Gastroesophageal sphincter (tissue), 3 donors: ENCODE measurements at regions not wholly inside any gene's neighbourhood (a gene's known extent, or its start where the extent isn't known, plus 50 kb on each side); places are given as distances from the start of the nearest gene placed in this dataset.

ENCODE experiments used
- CTCF ChIP-seq, 4 experiments: fragments of 200-600 bp in 2 of 4; fragments of 450-650 bp in 2 of 4; sonication (generic) in 1 of 4; IDR thresholded peaks; one replicate each; pipeline ENCODE4 v1.5.1; 2017 to 2019; ENCODE audit warnings: antibody characterized with exemption in 4 of 4, mild to moderate bottlenecking in 2 of 4, moderate library complexity in 2 of 4
- POLR2A ChIP-seq, 2 donors: fragments of 450-650 bp; IDR thresholded peaks; one replicate each; pipeline ENCODE4 v1.6.1; 2017; ENCODE audit warnings: antibody characterized with exemption in 2 of 2, mild to moderate bottlenecking in 2 of 2, moderate library complexity in 1 of 2

- TF ChIP-seq CTCF (IDR thresholded peaks at IDR 0.05) = no peak
- no peak for TF ChIP-seq POLR2A (IDR thresholded peaks at IDR 0.05)
These were observed 207.9 kb downstream of the TM9SF2 start for GRCh38 chr13:99709134-99709533.
